ENCODE measurements at regions not wholly inside any gene's neighbourhood (a gene's known extent, or its start where the extent isn't known, plus 50 kb on each side); places are given as distances from the start of the nearest gene placed in this dataset.

DNA sequence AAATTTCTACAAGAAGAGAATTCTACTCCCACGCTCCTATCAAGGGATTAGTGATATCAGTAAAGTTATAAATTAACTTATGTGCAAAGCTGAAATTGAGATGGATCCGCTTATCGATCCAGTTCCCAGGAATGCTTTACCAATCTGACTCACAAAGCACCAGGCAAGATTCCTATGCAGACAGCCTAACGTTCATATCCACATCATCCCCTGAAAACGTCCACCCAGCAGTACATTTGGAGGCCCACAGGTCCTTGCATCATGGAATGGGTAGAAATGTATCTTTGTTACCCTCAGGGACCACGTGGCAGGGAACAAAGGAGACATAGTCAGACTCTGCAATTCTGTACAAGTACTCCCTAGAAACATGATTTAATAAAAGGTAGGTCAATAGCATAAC is 147.4 kb downstream of the ESM1 start:
- TF ChIP-seq, protein P1, sequence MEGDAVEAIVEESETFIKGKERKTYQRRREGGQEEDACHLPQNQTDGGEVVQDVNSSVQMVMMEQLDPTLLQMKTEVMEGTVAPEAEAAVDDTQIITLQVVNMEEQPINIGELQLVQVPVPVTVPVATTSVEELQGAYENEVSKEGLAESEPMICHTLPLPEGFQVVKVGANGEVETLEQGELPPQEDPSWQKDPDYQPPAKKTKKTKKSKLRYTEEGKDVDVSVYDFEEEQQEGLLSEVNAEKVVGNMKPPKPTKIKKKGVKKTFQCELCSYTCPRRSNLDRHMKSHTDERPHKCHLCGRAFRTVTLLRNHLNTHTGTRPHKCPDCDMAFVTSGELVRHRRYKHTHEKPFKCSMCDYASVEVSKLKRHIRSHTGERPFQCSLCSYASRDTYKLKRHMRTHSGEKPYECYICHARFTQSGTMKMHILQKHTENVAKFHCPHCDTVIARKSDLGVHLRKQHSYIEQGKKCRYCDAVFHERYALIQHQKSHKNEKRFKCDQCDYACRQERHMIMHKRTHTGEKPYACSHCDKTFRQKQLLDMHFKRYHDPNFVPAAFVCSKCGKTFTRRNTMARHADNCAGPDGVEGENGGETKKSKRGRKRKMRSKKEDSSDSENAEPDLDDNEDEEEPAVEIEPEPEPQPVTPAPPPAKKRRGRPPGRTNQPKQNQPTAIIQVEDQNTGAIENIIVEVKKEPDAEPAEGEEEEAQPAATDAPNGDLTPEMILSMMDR (IDR thresholded peaks at IDR 0.05; ENCODE audit: low read depth, low read length) = no peak
- TF ChIP-seq EZH2phosphoT487 (IDR thresholded peaks at IDR 0.05; ENCODE audit: low read depth) = no peak

Data from OCI-LY3 (cell line).